SK-N-SH treated with all-trans-retinoic acid at 6 μM for 48 hours (cell line): ENCODE measurements at regions not wholly inside any gene's neighbourhood (a gene's known extent, or its start where the extent isn't known, plus 50 kb on each side); places are given as distances from the start of the nearest gene placed in this dataset.

Experiments used
- ATAC-seq: fragments of 200-7000 bp; cut with Tn5 transposase; 3 replicates; pipeline ENCODE4 v1.9.1; 2020; ENCODE audit warnings: mild to moderate bottlenecking, moderate library complexity
- ARNTL ChIP-seq: fragments of 450-650 bp; formaldehyde crosslinking; IDR thresholded peaks from 2 replicates; pipeline ENCODE4 v1.5.0; 2020; ENCODE audit warnings: low read depth, mild to moderate bottlenecking, moderate library complexity, borderline replicate concordance
- BACH2 ChIP-seq: fragments of 250-450 bp; sonication (Bioruptor Pico); IDR thresholded peaks from 2 replicates; pipeline ENCODE4 v1.9.0; 2021; ENCODE audit warnings: mild to moderate bottlenecking, borderline replicate concordance
- CREB5 ChIP-seq: fragments of 250-450 bp; sonication (Bioruptor Pico); IDR thresholded peaks from 2 replicates; pipeline ENCODE4 v1.5.1; 2020; ENCODE audit warnings: low read depth, mild to moderate bottlenecking, moderate library complexity
- CSDC2 ChIP-seq: fragments of 250-450 bp; sonication (Bioruptor Pico); IDR thresholded peaks from 2 replicates; pipeline ENCODE4 v1.5.0; 2020; ENCODE audit warnings: mild to moderate bottlenecking, moderate library complexity
- CSRNP3 ChIP-seq: fragments of 250-450 bp; sonication (Bioruptor Pico); IDR thresholded peaks from 2 replicates; pipeline ENCODE4 v1.5.1; 2021; ENCODE audit warnings: mild to moderate bottlenecking, moderate library complexity
- ESRRG ChIP-seq: fragments of 250-450 bp; sonication (Bioruptor Pico); IDR thresholded peaks from 2 replicates; pipeline ENCODE4 v1.6.1; 2021; ENCODE audit warnings: mild to moderate bottlenecking
- GLIS3 ChIP-seq: fragments of 250-450 bp; sonication (Bioruptor Pico); IDR thresholded peaks from 2 replicates; pipeline ENCODE4 v1.5.0; 2020; ENCODE audit warnings: mild to moderate bottlenecking, moderate library complexity
- ISL1 ChIP-seq: fragments of 250-450 bp; sonication (Bioruptor Pico); IDR thresholded peaks from 2 replicates; pipeline ENCODE4 v2.1.2; 2022; ENCODE audit warnings: mild to moderate bottlenecking, moderate library complexity
- OSR1 ChIP-seq: fragments of 250-450 bp; sonication (Bioruptor Pico); IDR thresholded peaks from 2 replicates; pipeline ENCODE4 v1.8.0; 2022; ENCODE audit warnings: moderate library complexity, mild to moderate bottlenecking, inconsistent platforms
- POU6F1 ChIP-seq: fragments of 250-450 bp; sonication (Bioruptor Pico); IDR thresholded peaks from 2 replicates; pipeline ENCODE4 v1.8.0; 2021; ENCODE audit warnings: low read depth, mild to moderate bottlenecking, moderate library complexity, borderline replicate concordance
- PPARA ChIP-seq: fragments of 250-450 bp; sonication (Bioruptor Pico); IDR thresholded peaks from 2 replicates; pipeline ENCODE4 v1.5.0; 2020; ENCODE audit warnings: mild to moderate bottlenecking, borderline replicate concordance
- RARB ChIP-seq: fragments of 250-450 bp; sonication (Bioruptor Pico); IDR thresholded peaks from 2 replicates; pipeline ENCODE4 v1.8.0; 2021; ENCODE audit warnings: mild to moderate bottlenecking, moderate library complexity
- SNAI2 ChIP-seq: fragments of 250-450 bp; sonication (Bioruptor Pico); IDR thresholded peaks from 2 replicates; pipeline ENCODE4 v1.5.0; 2020; ENCODE audit warnings: mild to moderate bottlenecking, moderate library complexity
- TCF4 ChIP-seq: fragments of 250-450 bp; sonication (Bioruptor Pico); IDR thresholded peaks from 2 replicates; pipeline ENCODE4 v1.8.0; 2021; ENCODE audit warnings: mild to moderate bottlenecking, moderate library complexity, borderline replicate concordance
- TOX ChIP-seq: fragments of 250-450 bp; sonication (Bioruptor Pico); IDR thresholded peaks from 2 replicates; pipeline ENCODE4 v1.8.0; 2021; ENCODE audit warnings: mild to moderate bottlenecking, moderate library complexity, borderline replicate concordance
- TSHZ2 ChIP-seq: fragments of 250-450 bp; sonication (Bioruptor Pico); IDR thresholded peaks from 2 replicates; pipeline ENCODE4 v1.5.0; 2020; ENCODE audit warnings: mild to moderate bottlenecking, moderate library complexity
- ZC3H10 ChIP-seq: fragments of 250-450 bp; sonication (Bioruptor Pico); IDR thresholded peaks from 2 replicates; pipeline ENCODE4 v1.5.1; 2021; ENCODE audit warnings: mild to moderate bottlenecking, moderate library complexity
- ZFP3 ChIP-seq: fragments of 250-450 bp; sonication (Bioruptor Pico); IDR thresholded peaks from 2 replicates; pipeline ENCODE4 v1.5.0; 2020; ENCODE audit warnings: mild to moderate bottlenecking, moderate library complexity
- ZFP30 ChIP-seq: fragments of 450-650 bp; formaldehyde crosslinking; IDR thresholded peaks from 2 replicates; pipeline ENCODE4 v1.5.0; 2022; ENCODE audit warnings: mild to moderate bottlenecking, moderate library complexity
- ZNF565 ChIP-seq: fragments of 450-650 bp; formaldehyde crosslinking; conservative IDR thresholded peaks from 2 replicates; pipeline ENCODE4 v1.5.0; 2020; ENCODE audit warnings: low read depth, mild to moderate bottlenecking, moderate library complexity
- ZNF70 ChIP-seq: fragments of 450-650 bp; formaldehyde crosslinking; IDR thresholded peaks from 2 replicates; pipeline ENCODE4 v1.5.0; 2020; ENCODE audit warnings: mild to moderate bottlenecking, moderate library complexity

DNA sequence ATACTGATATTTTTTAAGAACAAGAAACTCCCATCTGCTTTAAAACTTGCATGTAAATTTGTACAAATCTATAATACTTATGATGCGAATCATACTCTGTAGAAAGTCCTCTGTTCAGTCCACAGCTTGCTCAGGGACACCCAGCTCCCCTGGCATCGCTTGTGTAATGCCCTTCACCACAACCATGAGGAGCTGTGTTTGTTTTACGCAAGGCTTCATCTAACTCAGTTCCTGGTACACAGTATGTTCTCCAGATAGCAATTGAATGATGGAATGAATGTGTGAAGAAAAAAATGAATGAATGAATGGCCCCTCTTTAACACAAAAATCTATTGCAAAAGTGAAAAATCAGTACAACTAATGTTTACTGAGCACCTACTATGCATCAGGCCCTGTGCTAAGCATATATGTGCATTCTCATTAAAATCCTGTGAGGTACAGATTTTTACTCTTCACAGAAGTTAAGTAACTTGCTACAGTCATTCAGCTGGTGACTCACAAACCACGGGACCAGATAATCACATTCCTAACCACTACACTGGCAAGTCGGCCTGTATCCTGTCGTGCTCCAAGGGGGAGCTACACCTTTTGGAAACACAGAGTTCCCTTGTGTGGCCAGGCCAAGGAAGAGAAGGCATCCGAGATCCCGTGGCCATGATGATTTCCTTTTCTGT, 58.7 kb upstream of the KDR start:
- peak; percentile 97 for ATAC-seq
- TF ChIP-seq POU6F1 (CRISPR knock-in tag): no peak
- TF ChIP-seq ZFP3 (CRISPR knock-in tag): 0 out of 2 replicates have a peak, but pooled peaks have one; percentile 33

- TF ChIP-seq BACH2 (CRISPR knock-in tag) (no peak), ZNF565 (CRISPR knock-in tag) (no peak), POU6F1 (CRISPR knock-in tag) (no peak), ARNTL (no peak), GLIS3 (CRISPR knock-in tag) (no peak), CSDC2 (CRISPR knock-in tag) (no peak), PPARA (CRISPR knock-in tag) (no peak), SNAI2 (CRISPR knock-in tag) (no peak), ISL1 (CRISPR knock-in tag) (no peak), ESRRG (no peak)
- TF ChIP-seq, all 23 proteins: peak for 0
- ATAC-seq: no peak; the same call in 2 of the 3 replicates
These were observed 59.5 kb upstream of the KDR start for GRCh38 chr4:55184600-55185523.

- ATAC-seq: no peak
- no peak for TF ChIP-seq BACH2 (CRISPR knock-in tag)
- no peak for TF ChIP-seq GLIS3 (CRISPR knock-in tag)
- no peak for TF ChIP-seq CSRNP3 (CRISPR knock-in tag)
- no peak for TF ChIP-seq SNAI2 (CRISPR knock-in tag)
- no peak for TF ChIP-seq PPARA (CRISPR knock-in tag)
- no peak for TF ChIP-seq ZC3H10 (CRISPR knock-in tag)
These were observed 60.7 kb upstream of the KDR start for GRCh38 chr4:55186123-55186522.

DNA sequence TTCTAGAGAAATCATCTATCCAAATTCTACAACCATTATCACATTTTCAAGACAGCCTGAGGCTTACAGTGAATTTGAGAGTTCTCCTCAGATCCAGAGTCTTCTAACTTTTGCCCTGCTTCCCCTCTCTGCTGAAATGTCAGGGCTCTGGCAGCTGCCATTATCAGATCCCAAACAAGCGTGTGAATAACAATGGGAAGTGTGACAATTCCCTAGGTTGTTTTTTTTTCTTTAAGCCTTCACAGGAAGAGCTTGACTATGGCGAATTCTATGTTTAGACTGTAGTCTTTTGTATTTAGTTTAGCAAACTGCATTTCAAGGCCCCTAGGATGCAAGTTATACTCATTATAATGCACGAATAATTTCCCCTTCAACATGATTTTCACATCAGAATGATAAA, 61.3 kb upstream of the KDR start:
- TF ChIP-seq RARB (CRISPR knock-in tag): no peak
- no peak for TF ChIP-seq SNAI2 (CRISPR knock-in tag)
- no peak for TF ChIP-seq TSHZ2 (CRISPR knock-in tag)
- TF ChIP-seq ZNF70 (CRISPR knock-in tag): no peak
- no peak for TF ChIP-seq ZNF565 (CRISPR knock-in tag)
- no peak for ATAC-seq

DNA sequence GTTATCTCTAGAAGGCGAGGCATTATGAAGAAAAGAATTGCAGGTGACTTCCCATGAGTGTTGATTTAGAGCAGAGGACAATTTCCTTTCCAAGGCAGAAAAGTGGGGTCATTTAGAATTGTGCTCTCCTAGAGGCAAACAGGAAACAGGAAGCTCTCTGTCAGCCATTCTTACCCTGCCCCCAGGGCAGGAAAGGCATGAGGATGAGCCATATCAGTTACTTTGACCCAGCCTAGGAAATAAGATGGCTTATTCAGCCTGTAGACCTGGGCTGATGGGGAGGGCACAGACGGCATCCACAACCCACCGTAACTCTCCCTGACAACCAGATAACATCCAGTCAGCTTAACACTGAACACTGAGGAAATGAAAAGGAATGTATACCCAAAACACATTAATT, 88.8 kb upstream of the KDR start:
- ATAC-seq: no peak
- TF ChIP-seq ZFP30 (CRISPR knock-in tag) (no peak), TCF4 (no peak), TOX (no peak), ZFP3 (CRISPR knock-in tag) (no peak), ISL1 (CRISPR knock-in tag) (no peak), CREB5 (CRISPR knock-in tag) (no peak), ZNF70 (CRISPR knock-in tag) (no peak), GLIS3 (CRISPR knock-in tag) (no peak), RARB (CRISPR knock-in tag) (no peak), ARNTL (no peak), ZC3H10 (CRISPR knock-in tag) (no peak), OSR1 (CRISPR knock-in tag) (no peak)
